Parathyroid adenoma (tissue), 2 donors: ENCODE measurements at regions not wholly inside any gene's neighbourhood (a gene's known extent, or its start where the extent isn't known, plus 50 kb on each side); places are given as distances from the start of the nearest gene placed in this dataset.

Experiments used
- H2AFZ ChIP-seq: fragments of 300-600 bp; sonication (generic); one replicate; pipeline ENCODE4 v1.7.0; 2017; ENCODE audit warnings: antibody characterized with exemption, mild to moderate bottlenecking
- H3K27ac ChIP-seq: fragments of 300-600 bp; sonication (generic); one replicate; pipeline ENCODE4 v1.7.0; 2017
- H3K27me3 ChIP-seq: fragments of 300-600 bp; sonication (generic); one replicate; pipeline ENCODE4 v1.7.0; 2017; ENCODE audit warnings: low read length; ENCODE audit not compliant: control insufficient read depth, insufficient read depth
- H3K36me3 ChIP-seq: fragments of 300-600 bp; sonication (generic); one replicate; pipeline ENCODE4 v1.7.0; 2017; ENCODE audit warnings: low read length; ENCODE audit not compliant: control insufficient read depth, insufficient read depth
- H3K4me1 ChIP-seq: fragments of 300-600 bp; sonication (generic); one replicate; pipeline ENCODE4 v1.7.0; 2017; ENCODE audit warnings: control low read depth
- H3K4me2 ChIP-seq: fragments of 300-600 bp; sonication (generic); one replicate; pipeline ENCODE4 v1.7.0; 2017; ENCODE audit warnings: low read length
- H3K4me3 ChIP-seq: fragments of 300-600 bp; sonication (generic); one replicate; pipeline ENCODE4 v1.7.0; 2017; ENCODE audit warnings: low read depth, low read length
- H3K79me2 ChIP-seq: fragments of 300-600 bp; sonication (generic); one replicate; pipeline ENCODE4 v1.7.0; 2017; ENCODE audit warnings: control low read depth
- H3K9ac ChIP-seq: fragments of 300-600 bp; sonication (generic); one replicate; pipeline ENCODE4 v1.7.0; 2017; ENCODE audit warnings: mild to moderate bottlenecking
- H3K9me3 ChIP-seq: fragments of 300-600 bp; sonication (generic); one replicate; pipeline ENCODE4 v1.7.0; 2017; ENCODE audit warnings: low read length; ENCODE audit not compliant: control insufficient read depth
- CTCF ChIP-seq: fragments of 300-600 bp; sonication (generic); IDR thresholded peaks from one replicate; pipeline ENCODE4 v1.7.0; 2017; ENCODE audit warnings: antibody characterized with exemption, mild to moderate bottlenecking
- donor health status: primary hyperparathyroidism.

GRCh38 chr14:54291491-54292191, 105.2 kb upstream of the CDKN3 start:
- Histone ChIP-seq H3K9me3 (no peaks in the 10 kb centered on the region), H3K79me2 (no peaks in the 10 kb centered on the region), H3K4me1 (no peaks in the 10 kb centered on the region), H3K36me3 (no peaks in the 10 kb centered on the region), H3K4me2 (no peak overlapping the region), H3K4me3 (no peak overlapping the region), H3K27ac (no peak overlapping the region), H3K9ac (no peak overlapping the region), H2AFZ (no peak overlapping the region), H3K27me3 (no peaks in the 10 kb centered on the region)
- TF ChIP-seq CTCF: no peak

- H2AFZ ChIP-seq: no peak overlapping the region
- no peak overlapping the region for H3K4me2 ChIP-seq
- no peak for TF ChIP-seq CTCF
- H3K27me3 ChIP-seq: no peaks in the 10 kb centered on the region
- H3K9me3 ChIP-seq: no peaks in the 10 kb centered on the region
- no peak overlapping the region for H3K27ac ChIP-seq
- H3K36me3 ChIP-seq: no peaks in the 10 kb centered on the region
- H3K4me1 ChIP-seq: no peaks in the 10 kb centered on the region
- H3K79me2 ChIP-seq: no peaks in the 10 kb centered on the region
- H3K9ac ChIP-seq: no peak overlapping the region
- H3K4me3 ChIP-seq: no peak overlapping the region
These were observed 102.0 kb upstream of the CDKN3 start for GRCh38 chr14:54294802-54295201.

GRCh38 chr14:54299410-54300363, 97.1 kb upstream of the CDKN3 start:
- Histone ChIP-seq H3K27ac (no peak overlapping the region), H3K9ac (no peak overlapping the region), H3K9me3 (no peaks in the 10 kb centered on the region), H3K27me3 (no peaks in the 10 kb centered on the region), H3K4me1 (no peaks in the 10 kb centered on the region), H2AFZ (no peak overlapping the region), H3K36me3 (no peaks in the 10 kb centered on the region), H3K79me2 (no peaks in the 10 kb centered on the region), H3K4me2 (no peak overlapping the region), H3K4me3 (no peak overlapping the region)
- TF ChIP-seq CTCF: no peak

GRCh38 chr14:54300881-54301280, 95.9 kb upstream of the CDKN3 start:
- Histone ChIP-seq H3K27ac (no peak overlapping the region), H3K9me3 (no peaks in the 10 kb centered on the region), H3K4me3 (no peak overlapping the region), H3K36me3 (no peaks in the 10 kb centered on the region), H3K4me1 (no peaks in the 10 kb centered on the region), H2AFZ (no peak overlapping the region), H3K9ac (no peak overlapping the region), H3K79me2 (no peaks in the 10 kb centered on the region), H3K4me2 (no peak overlapping the region), H3K27me3 (no peaks in the 10 kb centered on the region)
- no peak for TF ChIP-seq CTCF
